Vagina (tissue), 2 donors: ENCODE measurements at regions not wholly inside any gene's neighbourhood (a gene's known extent, or its start where the extent isn't known, plus 50 kb on each side); places are given as distances from the start of the nearest gene placed in this dataset.

Source experiments
- POLR2A ChIP-seq, 2 donors: fragments of 450-650 bp; IDR thresholded peaks; one replicate each; pipeline ENCODE4 v1.6.1; 2017; ENCODE audit warnings: antibody characterized with exemption in 2 of 2, mild to moderate bottlenecking in 2 of 2, moderate library complexity in 2 of 2
- POLR2AphosphoS5 ChIP-seq, 2 donors: sonication (generic); formaldehyde crosslinking; IDR thresholded peaks; one replicate each; pipeline ENCODE4 v1.9.0; 2017; ENCODE audit warnings: antibody characterized with exemption in 2 of 2, mild to moderate bottlenecking in 2 of 2, low read depth in 1 of 2; ENCODE audit not compliant: insufficient read depth in 1 of 2
- TF ChIP-seq, protein P1 (sequence below), 3 experiments: fragments of 450-650 bp in 2 of 3; fragments of 200-600 bp in 1 of 3; sonication (generic) in 1 of 3; IDR thresholded peaks; one replicate each; pipeline ENCODE4 v1.5.1; 2017 to 2019; ENCODE audit warnings: antibody characterized with exemption in 3 of 3, mild to moderate bottlenecking in 2 of 3, moderate library complexity in 2 of 3

DNA sequence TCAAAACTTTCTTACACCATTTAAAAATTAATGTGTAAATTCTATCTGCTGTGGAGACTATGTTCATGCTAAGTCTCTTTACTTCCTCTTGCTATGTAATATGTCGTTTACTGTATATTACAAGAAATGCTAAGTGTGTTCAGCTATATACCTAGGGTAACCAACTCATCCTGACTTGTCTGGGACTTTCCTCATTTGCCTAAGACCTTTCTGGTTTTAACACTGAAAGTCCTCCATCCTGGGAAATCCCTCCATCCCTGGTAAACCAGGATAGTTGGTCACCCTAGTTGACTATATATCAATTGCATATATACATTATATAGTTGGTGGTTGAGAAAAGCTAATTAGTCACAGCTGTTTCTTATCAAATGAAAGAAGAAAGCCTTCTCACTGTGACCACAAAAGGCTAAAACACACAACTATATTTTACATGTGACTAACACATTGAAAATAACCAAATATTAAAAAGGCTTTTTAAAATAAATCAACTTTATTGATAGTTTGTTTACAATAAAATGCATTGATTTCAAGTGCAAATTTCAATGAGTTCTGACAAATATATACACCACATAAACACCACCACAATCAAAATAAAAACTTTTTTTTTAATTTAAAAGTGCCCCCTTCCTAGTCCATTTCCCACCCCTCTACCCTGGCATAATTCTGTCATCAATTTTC is 167.7 kb upstream of the INHBA start:
- TF ChIP-seq, protein P1, sequence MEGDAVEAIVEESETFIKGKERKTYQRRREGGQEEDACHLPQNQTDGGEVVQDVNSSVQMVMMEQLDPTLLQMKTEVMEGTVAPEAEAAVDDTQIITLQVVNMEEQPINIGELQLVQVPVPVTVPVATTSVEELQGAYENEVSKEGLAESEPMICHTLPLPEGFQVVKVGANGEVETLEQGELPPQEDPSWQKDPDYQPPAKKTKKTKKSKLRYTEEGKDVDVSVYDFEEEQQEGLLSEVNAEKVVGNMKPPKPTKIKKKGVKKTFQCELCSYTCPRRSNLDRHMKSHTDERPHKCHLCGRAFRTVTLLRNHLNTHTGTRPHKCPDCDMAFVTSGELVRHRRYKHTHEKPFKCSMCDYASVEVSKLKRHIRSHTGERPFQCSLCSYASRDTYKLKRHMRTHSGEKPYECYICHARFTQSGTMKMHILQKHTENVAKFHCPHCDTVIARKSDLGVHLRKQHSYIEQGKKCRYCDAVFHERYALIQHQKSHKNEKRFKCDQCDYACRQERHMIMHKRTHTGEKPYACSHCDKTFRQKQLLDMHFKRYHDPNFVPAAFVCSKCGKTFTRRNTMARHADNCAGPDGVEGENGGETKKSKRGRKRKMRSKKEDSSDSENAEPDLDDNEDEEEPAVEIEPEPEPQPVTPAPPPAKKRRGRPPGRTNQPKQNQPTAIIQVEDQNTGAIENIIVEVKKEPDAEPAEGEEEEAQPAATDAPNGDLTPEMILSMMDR (IDR thresholded peaks at IDR 0.05): no peak
- TF ChIP-seq POLR2A (IDR thresholded peaks at IDR 0.05) (no peak), POLR2AphosphoS5 (IDR thresholded peaks at IDR 0.05; ENCODE audit: insufficient read depth in 1 of 2, low read depth in 1 of 2) (no peak)
